Hepatocyte (in vitro differentiated cells): ENCODE measurements at regions not wholly inside any gene's neighbourhood (a gene's known extent, or its start where the extent isn't known, plus 50 kb on each side); places are given as distances from the start of the nearest gene placed in this dataset. TPM values are rescaled to one million over a fixed set of nuclear protein-coding genes. Genes with fewer than 3 reads are reported as not detected.

ENCODE experiments used
- DNase-seq: peaks from one replicate; pipeline ENCODE4 v3.0.0-alpha.2; 2016; ENCODE audit warnings: low spot score
- H2AFZ ChIP-seq: fragments of 200-600 bp; sonication (generic); 2 replicates; pipeline ENCODE4 v1.6.0; 2016; ENCODE audit warnings: antibody characterized with exemption, mild to moderate bottlenecking
- H3K27ac ChIP-seq: fragments of 200-600 bp; sonication (generic); 2 replicates; pipeline ENCODE4 v1.5.1; 2016; ENCODE audit warnings: mild to moderate bottlenecking
- H3K27me3 ChIP-seq: fragments of 200-600 bp; sonication (generic); 2 replicates; pipeline ENCODE4 v1.6.1; 2016
- H3K36me3 ChIP-seq: fragments of 200-600 bp; sonication (generic); replicated peaks from 2 replicates; pipeline ENCODE4 v1.5.1; 2016; ENCODE audit warnings: low read depth; ENCODE audit not compliant: insufficient read depth
- H3K4me1 ChIP-seq: fragments of 200-600 bp; sonication (generic); 2 replicates; pipeline ENCODE4 v1.5.1; 2016; ENCODE audit warnings: mild to moderate bottlenecking, moderate library complexity; ENCODE audit not compliant: insufficient read depth
- H3K4me2 ChIP-seq: fragments of 200-600 bp; sonication (generic); 2 replicates; pipeline ENCODE4 v1.6.0; 2016
- H3K4me3 ChIP-seq: fragments of 200-600 bp; sonication (generic); 2 replicates; pipeline ENCODE4 v1.5.1; 2016; ENCODE audit warnings: mild to moderate bottlenecking
- H3K79me2 ChIP-seq: fragments of 200-600 bp; sonication (generic); 2 replicates; pipeline ENCODE4 v1.6.0; 2017; ENCODE audit warnings: mild to moderate bottlenecking
- H3K9me2 ChIP-seq: fragments of 200-600 bp; sonication (generic); replicated peaks from 2 replicates; pipeline ENCODE4 v1.6.0; 2017; ENCODE audit warnings: mild to moderate bottlenecking; ENCODE audit not compliant: insufficient read depth
- H3K9me3 ChIP-seq: fragments of 200-600 bp; sonication (generic); 2 replicates; pipeline ENCODE4 v1.5.1; 2016; ENCODE audit warnings: low read depth, mild to moderate bottlenecking
- H4K20me1 ChIP-seq: fragments of 200-600 bp; sonication (generic); 2 replicates; pipeline ENCODE4 v1.6.0; 2016; ENCODE audit warnings: mild to moderate bottlenecking; ENCODE audit not compliant: insufficient read depth, poor library complexity, severe bottlenecking
- CTCF ChIP-seq: fragments of 200-600 bp; sonication (generic); IDR thresholded peaks from 2 replicates; pipeline ENCODE4 v1.5.1; 2016; ENCODE audit warnings: antibody characterized with exemption, mild to moderate bottlenecking; ENCODE audit not compliant: poor library complexity
- EZH2 ChIP-seq: fragments of 200-600 bp; sonication (generic); IDR thresholded peaks from 2 replicates; pipeline ENCODE4 v1.6.1; 2016; ENCODE audit warnings: antibody characterized with exemption, mild to moderate bottlenecking, borderline replicate concordance
- EZH2phosphoT487 ChIP-seq: fragments of 200-600 bp; sonication (generic); IDR thresholded peaks from one replicate; pipeline ENCODE4 v1.6.1; 2018; ENCODE audit warnings: antibody characterized with exemption, mild to moderate bottlenecking, low read depth, moderate library complexity; ENCODE audit not compliant: unreplicated experiment, severe bottlenecking
- WGBS: methylation state at CpG from one replicate; pipeline ENCODE4 v1.1.6; 2016; ENCODE audit warnings: low lambda C conversion rate; ENCODE audit errors: missing lambda C conversion rate; 5-methylcytosine and 5-hydroxymethylcytosine counted together
- small RNA-seq: library from RNA; depleted of rRNA; stranded (forward); fragments of <200 nt; gene quantifications from one replicate; pipeline ENCODE3, GENCODE V24; 2014

DNA sequence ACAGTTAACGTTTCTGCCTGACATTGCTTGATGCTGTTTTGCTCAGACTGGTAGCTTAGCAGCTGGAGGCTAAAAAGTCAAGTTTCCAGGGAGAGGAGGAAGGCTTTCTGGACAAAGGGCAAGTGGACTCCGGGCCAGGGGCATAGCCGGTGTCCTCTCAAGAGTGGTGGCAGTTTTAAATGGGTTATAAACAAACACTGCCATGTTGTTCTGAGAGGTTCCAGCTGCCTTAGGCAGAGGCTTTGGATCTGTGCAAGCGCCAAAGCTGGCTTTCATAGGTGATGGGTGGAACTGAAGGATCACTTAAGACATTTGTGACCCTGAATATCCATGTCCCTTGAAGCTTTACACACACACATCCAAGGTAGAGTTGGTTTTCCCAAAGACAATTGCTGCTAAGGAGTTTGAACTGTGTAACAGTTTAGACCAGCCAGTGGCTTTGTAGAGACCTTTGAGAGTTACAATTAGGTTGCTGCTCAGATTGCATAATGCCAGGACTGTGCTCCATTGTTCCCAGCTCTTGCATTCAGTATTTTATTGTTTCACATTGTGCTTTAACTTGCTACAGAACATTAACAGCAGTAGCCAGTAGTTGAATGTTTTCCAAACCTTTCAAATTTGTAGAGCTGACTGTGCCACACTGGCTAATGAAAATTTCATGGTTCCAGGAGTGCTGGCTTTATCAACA is 54.1 kb upstream of the AP1S2 start:
- TF ChIP-seq EZH2 (no peak), EZH2phosphoT487 (no peak), CTCF (no peak)
- H3K4me2 ChIP-seq: no peak overlapping the region

DNA sequence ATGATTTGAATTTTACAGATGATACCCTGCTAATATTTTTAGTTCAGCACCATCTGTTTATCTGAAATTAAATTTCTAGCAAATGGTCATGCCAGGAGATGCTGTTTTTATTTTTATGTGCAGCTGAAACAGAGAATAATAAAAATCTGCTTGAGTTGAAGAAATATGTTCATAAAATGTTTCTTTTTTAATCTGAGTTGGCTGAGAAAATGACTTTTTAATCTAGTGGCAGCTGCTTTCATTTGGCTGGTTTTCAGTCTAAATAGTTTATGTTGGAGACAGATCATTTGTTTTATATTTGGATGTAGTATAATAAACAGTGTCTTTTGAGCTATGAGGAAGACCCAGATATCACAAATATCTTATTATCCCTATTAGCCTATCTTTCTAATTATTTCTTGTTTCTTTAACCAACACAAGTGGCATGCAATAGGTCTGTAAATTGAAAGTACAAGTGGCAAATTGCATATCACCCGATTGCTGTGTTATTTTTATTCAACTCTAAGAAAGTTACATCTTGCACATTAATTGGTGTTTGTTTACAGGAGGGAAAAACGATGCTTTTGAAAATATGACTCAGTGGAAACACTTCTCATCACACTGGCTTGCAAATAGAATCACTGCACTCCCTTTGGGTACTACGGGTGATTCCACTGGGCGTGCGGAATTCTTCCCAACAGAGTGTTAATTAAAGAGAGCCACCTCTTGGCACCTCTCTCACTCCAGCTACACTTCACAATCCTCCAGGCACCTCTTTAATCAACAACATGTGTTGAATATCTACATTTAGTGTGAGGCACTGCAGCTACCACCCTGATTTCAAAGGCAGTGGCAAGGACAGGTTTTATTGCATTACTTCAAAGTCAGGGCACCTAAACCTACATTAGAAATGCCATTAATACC is 51.7 kb upstream of the AP1S2 start:
- H3K27me3 ChIP-seq: no peaks in the 10 kb centered on the region
- TF ChIP-seq EZH2 (no peak), EZH2phosphoT487 (no peak), CTCF (no peak)
- DNase-seq: no peak
- no peaks in the 10 kb centered on the region for H3K9me3 ChIP-seq
- peaks cover 7% of the 10 kb centered on the region for H3K4me1 ChIP-seq
- no peak overlapping the region for H3K4me2 ChIP-seq
- no peaks in the 10 kb centered on the region for H3K79me2 ChIP-seq
- no peak overlapping the region for H2AFZ ChIP-seq
- no peaks in the 10 kb centered on the region for H4K20me1 ChIP-seq
- no peak overlapping the region for H3K27ac ChIP-seq
- H3K36me3 ChIP-seq: no peaks in the 10 kb centered on the region
- 62% methylated on average over 5 of the region's 5 CpGs for WGBS
- no peaks in the 10 kb centered on the region for H3K9me2 ChIP-seq
- H3K4me3 ChIP-seq: no peak overlapping the region

More for the DNA sequence above, 54.1 kb upstream of the AP1S2 start:
- Histone ChIP-seq H3K27me3 (no peaks in the 10 kb centered on the region), H3K4me1 (peaks cover 7% of the 10 kb centered on the region), H3K4me3 (no peak overlapping the region), H3K27ac (no peak overlapping the region), H2AFZ (no peak overlapping the region), H3K36me3 (no peaks in the 10 kb centered on the region), H3K9me2 (no peaks in the 10 kb centered on the region), H3K79me2 (no peaks in the 10 kb centered on the region), H4K20me1 (no peaks in the 10 kb centered on the region), H3K9me3 (no peaks in the 10 kb centered on the region)
- no peak for DNase-seq
- 46% methylated on average over 4 of the region's 4 CpGs for WGBS

Small RNA genes in the stretch of these regions (small RNA-seq; reads per million reads assigned to genes)
- gene RNU5F-7P: not detected
